A549 (cell line): ENCODE measurements at regions not wholly inside any gene's neighbourhood (a gene's known extent, or its start where the extent isn't known, plus 50 kb on each side); places are given as distances from the start of the nearest gene placed in this dataset.

ENCODE experiments used
- ATAC-seq, 2 experiments: fragments of 200-7000 bp in 1 of 2; fragments of >200 bp in 1 of 2; cut with Nextera tagmentation in 1 of 2; cut with Tn5 transposase in 1 of 2; 3 replicates each; pipeline versions ENCODE4 v1.8.0 to v1.9.1; 2018 to 2020; ENCODE audit warnings: mild to moderate bottlenecking in 1 of 2, moderate library complexity in 1 of 2
- CTCF ChIA-PET: fragments of 300-600 bp; sonication (Branson Sonifier 250); formaldehyde crosslinking; extraction: SDS; loops from one replicate; lab custom pipeline; 2021; ENCODE audit warnings: antibody characterized with exemption, inconsistent platforms; lab: Yijun Ruan, JAX
- POLR2A ChIA-PET: fragments of 350-600 bp; formaldehyde crosslinking; extraction: SDS; loops from one replicate; lab custom pipeline; 2021; ENCODE audit warnings: antibody characterized with exemption, inconsistent platforms; lab: Yijun Ruan, JAX
- DNase-seq, 2 experiments: peaks; one replicate each; pipeline versions ENCODE4 v3.0.0 to v3.0.0-alpha.2; 2011 to 2016; ENCODE audit warnings: low read depth in 1 of 2, low spot score in 1 of 2
- FAIRE-seq: peaks from 2 replicates; lab custom pipeline; 2011; peaks lifted over from hg19 to GRCh38; lab: Jason Lieb, UNC
- H3K27ac ChIP-seq, 2 experiments: fragments of >200 bp; sonication (Bioruptor Twin); formaldehyde crosslinking; 3 replicates each; pipeline ENCODE4 v1.5.1; 2016 to 2017
- H3K4me1 ChIP-seq: fragments of >200 bp; sonication (Bioruptor Twin); formaldehyde crosslinking; 3 replicates; pipeline ENCODE4 v1.6.1; 2016
- H3K4me2 ChIP-seq: fragments of >200 bp; sonication (Bioruptor Twin); formaldehyde crosslinking; 3 replicates; pipeline ENCODE4 v1.6.1; 2016
- H3K4me3 ChIP-seq: fragments of >200 bp; sonication (Bioruptor Twin); formaldehyde crosslinking; 3 replicates; pipeline ENCODE4 v1.5.1; 2016
- H3K9me3 ChIP-seq: fragments of >200 bp; sonication (Bioruptor Twin); formaldehyde crosslinking; 3 replicates; pipeline ENCODE4 v1.6.1; 2016
- CBX2 ChIP-seq: fragments of 200-600 bp; sonication (generic); IDR thresholded peaks from 2 replicates; pipeline ENCODE4 v1.6.1; 2016; ENCODE audit warnings: low read depth, mild to moderate bottlenecking, borderline replicate concordance
- CBX8 ChIP-seq: fragments of 200-600 bp; sonication (generic); IDR thresholded peaks from 2 replicates; pipeline ENCODE4 v1.6.1; 2016
- CEBPB ChIP-seq, 2 experiments: fragments of >200 bp in 1 of 2; sonication (Bioruptor Twin) in 1 of 2; formaldehyde crosslinking in 1 of 2; IDR thresholded peaks; 2 replicates each; pipeline ENCODE4 v1.6.1; 2012 to 2016
- EP300 ChIP-seq, 2 experiments: fragments of >200 bp; sonication (Bioruptor Twin); formaldehyde crosslinking; IDR thresholded peaks; 2 replicates in 1 of 2; 3 replicates in 1 of 2; pipeline ENCODE4 v1.6.1; 2016 to 2017
- FOXS1 ChIP-seq: fragments of 250-450 bp; sonication (Bioruptor Pico); IDR thresholded peaks from 2 replicates; pipeline ENCODE4 v1.5.0; 2020; ENCODE audit warnings: mild to moderate bottlenecking, moderate library complexity
- GATA3 ChIP-seq: IDR thresholded peaks from 2 replicates; pipeline ENCODE4 v1.6.1; 2012; ENCODE audit warnings: borderline replicate concordance
- HDAC2 ChIP-seq: fragments of 200-600 bp; sonication (generic); IDR thresholded peaks from 2 replicates; pipeline ENCODE4 v1.6.1; 2016
- HOXB13 ChIP-seq: fragments of 250-450 bp; sonication (Bioruptor Pico); IDR thresholded peaks from 2 replicates; pipeline ENCODE4 v1.5.0; 2020; ENCODE audit warnings: low read depth, mild to moderate bottlenecking, moderate library complexity
- JUN ChIP-seq, 2 experiments: fragments of >200 bp; sonication (Bioruptor Twin); formaldehyde crosslinking; IDR thresholded peaks; 2 replicates in 1 of 2; 3 replicates in 1 of 2; pipeline ENCODE4 v1.6.1; 2016 to 2017
- JUNB ChIP-seq: fragments of >200 bp; sonication (Bioruptor Twin); formaldehyde crosslinking; IDR thresholded peaks from 2 replicates; pipeline ENCODE4 v1.6.1; 2016
- KDM1A ChIP-seq: fragments of 200-600 bp; sonication (generic); IDR thresholded peaks from 2 replicates; pipeline ENCODE4 v1.6.1; 2016; ENCODE audit warnings: low read depth, mild to moderate bottlenecking
- MYC ChIP-seq: IDR thresholded peaks from 2 replicates; pipeline ENCODE4 v1.6.1; 2012; ENCODE audit warnings: mild to moderate bottlenecking, inconsistent platforms, low read length, improper control_type of control experiment, borderline replicate concordance
- NR3C1 ChIP-seq: fragments of >200 bp; sonication (Bioruptor Twin); formaldehyde crosslinking; IDR thresholded peaks from 3 replicates; pipeline ENCODE4 v1.6.1; 2017
- PHF8 ChIP-seq: fragments of 200-600 bp; sonication (generic); IDR thresholded peaks from 2 replicates; pipeline ENCODE4 v1.6.1; 2016; ENCODE audit warnings: low read depth, mild to moderate bottlenecking, antibody characterized with exemption, moderate library complexity, borderline replicate concordance
- POLR2A ChIP-seq: IDR thresholded peaks from 2 replicates; pipeline ENCODE4 v1.6.1; 2012; ENCODE audit warnings: mild to moderate bottlenecking, low read length
- RAD21 ChIP-seq, 2 experiments: fragments of >200 bp in 1 of 2; sonication (Bioruptor Twin) in 1 of 2; formaldehyde crosslinking in 1 of 2; IDR thresholded peaks in 1 of 2; conservative IDR thresholded peaks in 1 of 2; 2 replicates in 1 of 2; 3 replicates in 1 of 2; pipeline ENCODE4 v1.6.1; 2012 to 2018; ENCODE audit warnings: inconsistent platforms in 1 of 2
- RFX5 ChIP-seq: fragments of 450-650 bp; IDR thresholded peaks from 2 replicates; pipeline ENCODE4 v1.7.1; 2014; ENCODE audit warnings: antibody characterized with exemption, mild to moderate bottlenecking, moderate library complexity
- RNF2 ChIP-seq: fragments of 200-600 bp; sonication (generic); IDR thresholded peaks from 2 replicates; pipeline ENCODE4 v1.6.1; 2016; ENCODE audit warnings: low read depth, mild to moderate bottlenecking, antibody characterized with exemption, moderate library complexity, borderline replicate concordance
- SMC3 ChIP-seq: fragments of >200 bp; sonication (Bioruptor Twin); formaldehyde crosslinking; IDR thresholded peaks from 3 replicates; pipeline ENCODE4 v1.6.1; 2018; ENCODE audit warnings: inconsistent platforms
- TFCP2L1 ChIP-seq: fragments of 250-450 bp; sonication (Bioruptor Pico); IDR thresholded peaks from 2 replicates; pipeline ENCODE4 v1.5.0; 2021; ENCODE audit warnings: mild to moderate bottlenecking
- TP53 ChIP-seq: fragments of 250-450 bp; sonication (Bioruptor Pico); IDR thresholded peaks from 2 replicates; pipeline ENCODE4 v1.5.0; 2021; ENCODE audit warnings: mild to moderate bottlenecking, moderate library complexity
- ZSCAN20 ChIP-seq: fragments of 250-450 bp; sonication (Bioruptor Pico); IDR thresholded peaks from 2 replicates; pipeline ENCODE4 v1.8.0; 2022; ENCODE audit warnings: mild to moderate bottlenecking, moderate library complexity
- WGBS: methylation state at CpG from one replicate; pipeline ENCODE4 v1.1.6; 2017; ENCODE audit errors: missing lambda C conversion rate; 5-methylcytosine and 5-hydroxymethylcytosine counted together
- TF ChIP-seq, protein P1 (sequence below): IDR thresholded peaks from 2 replicates; pipeline ENCODE4 v1.6.1; 2012
- TF ChIP-seq, protein P2 (sequence below): fragments of 250-450 bp; sonication (Bioruptor Pico); IDR thresholded peaks from 2 replicates; pipeline ENCODE4 v1.5.0; 2021; ENCODE audit warnings: mild to moderate bottlenecking, moderate library complexity, borderline replicate concordance
- TF ChIP-seq, protein P3 (sequence below): fragments of >200 bp; sonication (Bioruptor Twin); formaldehyde crosslinking; IDR thresholded peaks from 2 replicates; pipeline ENCODE4 v1.6.1; 2016
- TF ChIP-seq, protein P4 (sequence below): IDR thresholded peaks from 2 replicates; pipeline ENCODE4 v1.6.1; 2012; ENCODE audit warnings: low read depth, borderline replicate concordance

DNA sequence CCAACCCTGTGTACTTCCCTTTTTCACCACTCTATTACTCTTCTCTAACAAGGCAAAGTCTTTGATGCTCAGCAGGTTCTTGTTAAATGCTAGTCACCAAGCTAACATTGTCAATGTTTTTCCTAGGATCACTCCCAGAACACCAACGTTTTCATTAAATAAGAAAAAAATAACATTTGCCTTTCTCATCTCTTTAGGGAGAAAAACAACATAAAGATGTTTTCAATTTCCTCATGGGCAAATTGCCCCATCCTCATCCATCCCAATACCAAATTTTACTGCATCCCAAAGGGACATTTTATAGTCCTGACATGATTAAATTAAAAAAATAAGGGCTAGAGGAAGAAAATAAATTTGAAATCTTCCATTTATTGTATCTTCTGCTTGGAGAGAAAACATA, 106.5 kb downstream of the SUCNR1 start:
- FAIRE-seq: no peak
- DNase-seq: no peak
- no peaks in the 10 kb centered on the region for H3K9me3 ChIP-seq
- TF ChIP-seq NR3C1: no peak
- TF ChIP-seq ZSCAN20 (CRISPR knock-in tag): no peak
- TF ChIP-seq GATA3: no peak
- no peak for TF ChIP-seq PHF8
- TF ChIP-seq, protein P1, sequence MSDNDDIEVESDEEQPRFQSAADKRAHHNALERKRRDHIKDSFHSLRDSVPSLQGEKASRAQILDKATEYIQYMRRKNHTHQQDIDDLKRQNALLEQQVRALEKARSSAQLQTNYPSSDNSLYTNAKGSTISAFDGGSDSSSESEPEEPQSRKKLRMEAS: no peak
- TF ChIP-seq RNF2: no peak
- no peak for TF ChIP-seq SMC3
- no peak for TF ChIP-seq RAD21 (conservative IDR thresholded peaks at IDR 0.05 in 1 of 2, IDR thresholded peaks at IDR 0.05 in 1 of 2)
- no peak for TF ChIP-seq RFX5
- TF ChIP-seq POLR2A: no peak
- no peak for TF ChIP-seq HOXB13
- no peak for TF ChIP-seq EP300 (IDR thresholded peaks at IDR 0.05)
- no peak for TF ChIP-seq MYC
- TF ChIP-seq HDAC2: no peak
- TF ChIP-seq, protein P2, sequence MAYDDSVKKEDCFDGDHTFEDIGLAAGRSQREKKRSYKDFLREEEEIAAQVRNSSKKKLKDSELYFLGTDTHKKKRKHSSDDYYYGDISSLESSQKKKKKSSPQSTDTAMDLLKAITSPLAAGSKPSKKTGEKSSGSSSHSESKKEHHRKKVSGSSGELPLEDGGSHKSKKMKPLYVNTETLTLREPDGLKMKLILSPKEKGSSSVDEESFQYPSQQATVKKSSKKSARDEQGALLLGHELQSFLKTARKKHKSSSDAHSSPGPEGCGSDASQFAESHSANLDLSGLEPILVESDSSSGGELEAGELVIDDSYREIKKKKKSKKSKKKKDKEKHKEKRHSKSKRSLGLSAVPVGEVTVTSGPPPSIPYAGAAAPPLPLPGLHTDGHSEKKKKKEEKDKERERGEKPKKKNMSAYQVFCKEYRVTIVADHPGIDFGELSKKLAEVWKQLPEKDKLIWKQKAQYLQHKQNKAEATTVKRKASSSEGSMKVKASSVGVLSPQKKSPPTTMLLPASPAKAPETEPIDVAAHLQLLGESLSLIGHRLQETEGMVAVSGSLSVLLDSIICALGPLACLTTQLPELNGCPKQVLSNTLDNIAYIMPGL (CRISPR knock-in tag): no peak
- no peak for ATAC-seq
- ChIA-PET CTCF (no interaction called here), POLR2A (no interaction called here)
- 9% methylated on average over 1 of the region's 1 CpG for WGBS
- H3K4me3 ChIP-seq: no peak overlapping the region
- no peak overlapping the region for H3K27ac ChIP-seq
- peaks cover 19% of the 10 kb centered on the region for H3K4me1 ChIP-seq
- H3K4me2 ChIP-seq: no peak overlapping the region

DNA sequence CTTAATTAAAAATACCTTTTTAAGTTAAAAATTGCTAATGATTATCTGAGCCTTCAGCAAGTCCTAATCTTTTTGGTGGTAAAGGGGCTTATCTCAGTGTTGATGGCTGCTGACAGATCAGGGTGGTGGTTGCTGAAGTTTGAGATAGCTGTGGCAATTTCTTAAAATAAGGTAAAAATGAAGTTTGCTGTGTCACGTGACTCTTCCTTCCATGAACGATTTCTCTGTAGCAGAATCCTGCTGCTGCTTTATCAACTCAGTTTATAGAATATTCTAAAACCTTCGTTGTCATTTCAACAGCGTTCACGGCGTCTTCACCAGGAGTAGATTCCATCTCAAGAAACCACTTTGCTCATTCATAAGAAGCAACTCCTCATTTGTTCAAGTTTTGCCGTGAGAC, 110.1 kb downstream of the SUCNR1 start:
- Histone ChIP-seq H3K27ac (no peak overlapping the region), H3K4me3 (no peak overlapping the region), H3K4me2 (no peak overlapping the region), H3K4me1 (no peaks in the 10 kb centered on the region), H3K9me3 (no peaks in the 10 kb centered on the region)
- DNase-seq: no peak
- no peak for ATAC-seq
- FAIRE-seq: no peak
- ChIA-PET CTCF (no interaction called here), POLR2A (no interaction called here)
- TF ChIP-seq, protein P3, sequence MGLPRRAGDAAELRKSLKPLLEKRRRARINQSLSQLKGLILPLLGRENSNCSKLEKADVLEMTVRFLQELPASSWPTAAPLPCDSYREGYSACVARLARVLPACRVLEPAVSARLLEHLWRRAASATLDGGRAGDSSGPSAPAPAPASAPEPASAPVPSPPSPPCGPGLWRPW: no peak
- TF ChIP-seq SMC3: no peak
- 92% methylated on average over 7 of the region's 7 CpGs for WGBS

DNA sequence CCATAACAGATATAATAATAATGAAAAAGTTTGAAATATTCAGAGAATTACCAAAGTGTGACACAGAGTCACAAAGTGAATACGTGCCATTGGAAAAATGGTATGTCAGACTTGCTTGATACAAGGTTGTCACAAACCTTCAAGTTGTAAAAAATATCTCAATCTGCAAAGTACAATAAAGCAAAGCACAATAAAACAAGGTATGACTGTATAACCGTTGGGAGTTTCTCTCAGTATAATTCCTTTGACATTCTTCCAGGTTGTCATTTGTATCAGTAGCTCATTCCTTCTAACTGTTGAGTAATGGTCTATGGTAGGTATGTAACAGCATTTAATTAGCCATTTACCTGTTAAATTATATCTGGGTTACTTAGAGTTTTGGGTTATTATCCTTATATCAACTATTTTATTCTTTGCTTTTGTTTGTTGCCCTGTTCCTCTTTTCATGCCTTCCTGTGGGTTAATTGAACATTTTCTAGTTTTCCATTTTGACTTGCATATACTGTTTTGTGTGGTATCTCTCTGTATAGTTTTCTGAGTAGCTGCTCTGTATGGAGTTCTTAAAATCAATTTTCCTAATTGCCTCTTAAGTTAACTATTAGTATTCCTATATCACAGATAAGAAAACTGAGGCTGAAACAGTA, 112.5 kb downstream of the SUCNR1 start:
- FAIRE-seq: no peak
- DNase-seq: no peak
- Histone ChIP-seq H3K9me3 (no peaks in the 10 kb centered on the region), H3K4me1 (no peaks in the 10 kb centered on the region), H3K27ac (no peak overlapping the region), H3K4me3 (no peak overlapping the region), H3K4me2 (no peak overlapping the region)
- ChIA-PET CTCF (no interaction called here), POLR2A (no interaction called here)
- no peak for TF ChIP-seq JUN (IDR thresholded peaks at IDR 0.05)
- TF ChIP-seq CBX8: no peak
- no peak for TF ChIP-seq CBX2
- TF ChIP-seq, protein P4, sequence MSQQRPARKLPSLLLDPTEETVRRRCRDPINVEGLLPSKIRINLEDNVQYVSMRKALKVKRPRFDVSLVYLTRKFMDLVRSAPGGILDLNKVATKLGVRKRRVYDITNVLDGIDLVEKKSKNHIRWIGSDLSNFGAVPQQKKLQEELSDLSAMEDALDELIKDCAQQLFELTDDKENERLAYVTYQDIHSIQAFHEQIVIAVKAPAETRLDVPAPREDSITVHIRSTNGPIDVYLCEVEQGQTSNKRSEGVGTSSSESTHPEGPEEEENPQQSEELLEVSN: no peak
- TF ChIP-seq POLR2A: no peak
- no peak for TF ChIP-seq CEBPB (IDR thresholded peaks at IDR 0.05)
- no peak for TF ChIP-seq TP53 (CRISPR knock-in tag)
- TF ChIP-seq EP300 (IDR thresholded peaks at IDR 0.05): no peak
- TF ChIP-seq KDM1A: no peak
- TF ChIP-seq, protein P3: no peak
- no peak for TF ChIP-seq GATA3
- TF ChIP-seq TFCP2L1 (CRISPR knock-in tag): no peak
- no peak for TF ChIP-seq FOXS1
- no peak for TF ChIP-seq JUNB
- no peak for ATAC-seq
- WGBS: 73% methylated on average over 2 of the region's 2 CpGs
